ENCODE measurements at regions not wholly inside any gene's neighbourhood (a gene's known extent, or its start where the extent isn't known, plus 50 kb on each side); places are given as distances from the start of the nearest gene placed in this dataset.

DNA sequence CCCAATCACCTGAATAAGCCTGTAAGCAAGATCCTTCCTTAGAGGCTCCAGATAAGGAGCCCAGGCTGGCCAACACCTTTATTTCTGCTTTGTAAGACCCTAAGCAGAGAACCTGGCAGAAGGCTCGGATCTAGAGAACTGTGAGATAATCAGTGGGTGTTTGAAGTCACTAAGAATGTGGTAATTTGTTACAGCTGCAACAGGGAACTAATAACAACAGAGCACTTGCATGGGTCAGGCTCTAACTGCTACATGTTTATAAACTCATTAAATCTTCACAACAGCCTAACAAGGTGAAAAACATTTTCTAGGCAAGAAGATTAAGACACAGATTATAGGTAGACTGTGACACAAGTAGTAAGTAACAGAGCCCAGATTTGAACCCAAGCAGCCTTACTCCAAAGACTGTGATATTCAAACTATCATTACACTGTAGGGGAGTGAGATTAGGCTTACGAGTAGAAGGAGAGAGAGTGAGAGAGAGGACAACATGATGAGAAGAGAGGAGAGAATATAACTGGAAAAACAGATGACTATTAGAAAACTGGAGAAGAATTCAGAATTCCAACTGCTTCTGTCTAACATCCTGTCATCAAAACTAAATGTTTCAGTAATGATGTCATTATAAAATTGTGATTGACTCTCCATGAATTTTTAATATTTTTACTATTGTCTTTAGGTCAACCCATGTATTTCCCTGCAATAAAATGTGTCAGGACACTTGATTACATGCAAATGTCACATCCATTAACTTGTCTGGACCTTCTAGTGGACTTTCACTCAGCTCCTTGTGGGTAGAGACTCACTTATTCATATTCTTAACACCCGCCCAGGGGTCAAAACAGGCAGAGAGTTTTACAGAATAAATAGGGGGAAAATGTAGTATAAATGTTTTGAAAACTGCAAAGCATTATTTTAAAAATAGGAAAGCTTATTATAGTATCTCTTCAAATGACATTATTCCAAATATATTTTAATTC lies 290.9 kb upstream of the RGMB start:
- H3K36me3 ChIP-seq: no peaks in the 10 kb centered on the region
- no peak for ATAC-seq
- no peak overlapping the region for H3K27ac ChIP-seq
- H3K4me1 ChIP-seq: no peaks in the 10 kb centered on the region
- no peaks in the 10 kb centered on the region for H3K27me3 ChIP-seq
- no peaks in the 10 kb centered on the region for H3K9me3 ChIP-seq
- in situ Hi-C loops (cut with MboI; ENCODE audit: low sequenced_read_pairs in 4 of 4) (no loop called here), intact Hi-C loops (cut with DNase I; ENCODE audit: low total_unique reads) (no loop called here)
- DNase-seq: no peak
- H3K4me3 ChIP-seq: no peak overlapping the region
- TF ChIP-seq POLR2A (IDR thresholded peaks at IDR 0.05): no peak
- TF ChIP-seq, protein P1, sequence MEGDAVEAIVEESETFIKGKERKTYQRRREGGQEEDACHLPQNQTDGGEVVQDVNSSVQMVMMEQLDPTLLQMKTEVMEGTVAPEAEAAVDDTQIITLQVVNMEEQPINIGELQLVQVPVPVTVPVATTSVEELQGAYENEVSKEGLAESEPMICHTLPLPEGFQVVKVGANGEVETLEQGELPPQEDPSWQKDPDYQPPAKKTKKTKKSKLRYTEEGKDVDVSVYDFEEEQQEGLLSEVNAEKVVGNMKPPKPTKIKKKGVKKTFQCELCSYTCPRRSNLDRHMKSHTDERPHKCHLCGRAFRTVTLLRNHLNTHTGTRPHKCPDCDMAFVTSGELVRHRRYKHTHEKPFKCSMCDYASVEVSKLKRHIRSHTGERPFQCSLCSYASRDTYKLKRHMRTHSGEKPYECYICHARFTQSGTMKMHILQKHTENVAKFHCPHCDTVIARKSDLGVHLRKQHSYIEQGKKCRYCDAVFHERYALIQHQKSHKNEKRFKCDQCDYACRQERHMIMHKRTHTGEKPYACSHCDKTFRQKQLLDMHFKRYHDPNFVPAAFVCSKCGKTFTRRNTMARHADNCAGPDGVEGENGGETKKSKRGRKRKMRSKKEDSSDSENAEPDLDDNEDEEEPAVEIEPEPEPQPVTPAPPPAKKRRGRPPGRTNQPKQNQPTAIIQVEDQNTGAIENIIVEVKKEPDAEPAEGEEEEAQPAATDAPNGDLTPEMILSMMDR (IDR thresholded peaks at IDR 0.05 in 4 of 5, conservative IDR thresholded peaks at IDR 0.05 in 1 of 5): no peak

GRCh38 chr5:98483301-98483685 lies 290.2 kb upstream of the RGMB start:
- H3K9me3 ChIP-seq: no peaks in the 10 kb centered on the region
- DNase-seq (no peak), ATAC-seq (no peak)
- no peaks in the 10 kb centered on the region for H3K4me1 ChIP-seq
- no peak overlapping the region for H3K27ac ChIP-seq
- intact Hi-C loops (cut with DNase I; ENCODE audit: low total_unique reads) (no loop called here), in situ Hi-C loops (cut with MboI; ENCODE audit: low sequenced_read_pairs in 4 of 4) (no loop called here)
- TF ChIP-seq, protein P1 (IDR thresholded peaks at IDR 0.05 in 4 of 5, conservative IDR thresholded peaks at IDR 0.05 in 1 of 5): no peak
- no peak for TF ChIP-seq POLR2A (IDR thresholded peaks at IDR 0.05)
- no peaks in the 10 kb centered on the region for H3K27me3 ChIP-seq
- no peak overlapping the region for H3K4me3 ChIP-seq
- H3K36me3 ChIP-seq: no peaks in the 10 kb centered on the region

DNA sequence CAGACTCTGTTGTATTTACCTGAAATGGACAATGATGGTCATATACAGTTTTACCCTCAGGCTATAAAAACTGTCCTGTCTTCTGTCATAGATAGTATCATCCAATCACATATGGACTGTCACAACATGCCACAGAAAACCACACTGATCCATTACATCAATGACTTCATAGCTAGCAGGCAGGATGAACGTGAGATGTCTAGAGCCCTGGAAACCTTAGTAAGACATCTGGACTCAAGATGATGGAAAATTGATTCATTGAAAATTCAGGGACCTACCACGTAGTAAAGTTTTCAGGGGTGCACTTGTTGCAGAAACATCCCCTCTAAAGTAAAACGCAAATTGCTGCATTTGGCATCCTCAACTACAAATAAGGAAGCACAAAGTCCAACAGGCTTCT lies 284.4 kb upstream of the RGMB start:
- DNase-seq (no peak), ATAC-seq (no peak)
- intact Hi-C loops (cut with DNase I; ENCODE audit: low total_unique reads) (no loop called here), in situ Hi-C loops (cut with MboI; ENCODE audit: low sequenced_read_pairs in 4 of 4) (no loop called here)
- Histone ChIP-seq H3K9me3 (no peaks in the 10 kb centered on the region), H3K36me3 (no peaks in the 10 kb centered on the region), H3K27ac (no peak overlapping the region), H3K4me1 (no peaks in the 10 kb centered on the region), H3K27me3 (no peaks in the 10 kb centered on the region), H3K4me3 (no peak overlapping the region)
- TF ChIP-seq, protein P1 (IDR thresholded peaks at IDR 0.05 in 4 of 5, conservative IDR thresholded peaks at IDR 0.05 in 1 of 5): no peak
- TF ChIP-seq POLR2A (IDR thresholded peaks at IDR 0.05): no peak

- TF ChIP-seq POLR2A (IDR thresholded peaks at IDR 0.05): no peak
- TF ChIP-seq, protein P1 (IDR thresholded peaks at IDR 0.05 in 4 of 5, conservative IDR thresholded peaks at IDR 0.05 in 1 of 5): no peak
- no peaks in the 10 kb centered on the region for H3K36me3 ChIP-seq
- H3K9me3 ChIP-seq: no peaks in the 10 kb centered on the region
- H3K4me3 ChIP-seq: no peak overlapping the region
- intact Hi-C loops (cut with DNase I; ENCODE audit: low total_unique reads) (no loop called here), in situ Hi-C loops (cut with MboI; ENCODE audit: low sequenced_read_pairs in 4 of 4) (no loop called here)
- ATAC-seq (no peak), DNase-seq (no peak)
- H3K4me1 ChIP-seq: no peaks in the 10 kb centered on the region
- no peaks in the 10 kb centered on the region for H3K27me3 ChIP-seq
- H3K27ac ChIP-seq: no peak overlapping the region
Observed at GRCh38 chr5:98490348-98490747, 283.1 kb upstream of the RGMB start.

All from gastrocnemius medialis (tissue), 4 donors.